CD4-positive, CD25-positive, alpha-beta regulatory T cell (primary cell): ENCODE measurements at regions not wholly inside any gene's neighbourhood (a gene's known extent, or its start where the extent isn't known, plus 50 kb on each side); places are given as distances from the start of the nearest gene placed in this dataset.

ENCODE experiments used
- ATAC-seq, 2 donors: fragments of 150-1000 bp; cut with Tn5 transposase; one replicate each; pipeline ENCODE4 v1.10.0; 2021; ENCODE audit warnings: low read depth in 2 of 2, moderate number of reproducible peaks in 2 of 2, moderate library complexity in 1 of 2
- DNase-seq, 3 donors: peaks; one replicate each; pipeline versions ENCODE4 v3.0.0 to v3.0.0-alpha.2; 2012 to 2022; ENCODE audit warnings: mixed read lengths in 1 of 3
- H3K27ac ChIP-seq: one replicate; pipeline ENCODE4 v1.7.0; 2013; ENCODE audit warnings: mild to moderate bottlenecking, low read length; ENCODE audit not compliant: insufficient read depth, poor library complexity, severe bottlenecking
- H3K27me3 ChIP-seq: one replicate; pipeline ENCODE4 v1.7.0; 2013; ENCODE audit warnings: low read length; ENCODE audit not compliant: control insufficient read depth, insufficient read depth
- H3K36me3 ChIP-seq: one replicate; pipeline ENCODE4 v1.7.0; 2013; ENCODE audit warnings: mild to moderate bottlenecking, low read length, moderate library complexity; ENCODE audit not compliant: control insufficient read depth, insufficient read depth
- H3K4me1 ChIP-seq: 2 replicates; pipeline ENCODE4 v1.7.0; 2013; ENCODE audit warnings: mild to moderate bottlenecking, low read length; ENCODE audit not compliant: insufficient read depth, control insufficient read depth, poor library complexity, severe bottlenecking
- H3K4me3 ChIP-seq: one replicate; pipeline ENCODE4 v1.7.0; 2013; ENCODE audit warnings: low read depth, mild to moderate bottlenecking, low read length, moderate library complexity
- H3K9me3 ChIP-seq, 2 experiments: 1 replicate in 1 of 2; 2 replicates in 1 of 2; pipeline ENCODE4 v1.7.0; 2013; ENCODE audit warnings: low read length in 2 of 2, mild to moderate bottlenecking in 1 of 2, moderate library complexity in 1 of 2; ENCODE audit not compliant: control insufficient read depth in 2 of 2
- H3K27ac Mint-ChIP-seq, 3 donors: one replicate each; pipeline ENCODE4 v1.8.0; 2020 to 2022; ENCODE audit warnings: mild to moderate bottlenecking in 3 of 3, mixed read lengths in 3 of 3, moderate library complexity in 2 of 3
- H3K27me3 Mint-ChIP-seq: one replicate; pipeline ENCODE4 v1.8.0; 2022; ENCODE audit warnings: mild to moderate bottlenecking, mixed read lengths
- H3K36me3 Mint-ChIP-seq: one replicate; pipeline ENCODE4 v1.8.0; 2020; ENCODE audit warnings: mixed read lengths
- H3K4me1 Mint-ChIP-seq, 4 donors: one replicate each; pipeline ENCODE4 v1.8.0; 2020 to 2022; ENCODE audit warnings: mixed read lengths in 4 of 4, mild to moderate bottlenecking in 1 of 4
- H3K4me3 Mint-ChIP-seq, 4 donors: one replicate each; pipeline ENCODE4 v1.8.0; 2020 to 2022; ENCODE audit warnings: mild to moderate bottlenecking in 4 of 4, mixed read lengths in 4 of 4, moderate library complexity in 3 of 4
- H3K9me3 Mint-ChIP-seq, 7 donors: one replicate each; pipeline ENCODE4 v1.8.0; 2020 to 2022; ENCODE audit warnings: mixed read lengths in 7 of 7, mild to moderate bottlenecking in 3 of 7, moderate library complexity in 2 of 7

GRCh38 chr13:39100996-39101738, 62.9 kb downstream of the NHLRC3 start:
- H3K36me3 Mint-ChIP-seq, result no peaks in the 10 kb centered on the region
- H3K27me3 Mint-ChIP-seq, result no peaks in the 10 kb centered on the region
- ATAC-seq, result no peak
- no peaks in the 10 kb centered on the region for H3K36me3 ChIP-seq
- H3K27ac Mint-ChIP-seq, result no peak overlapping the region
- H3K4me3 Mint-ChIP-seq, result no peak overlapping the region
- no peaks in the 10 kb centered on the region for H3K9me3 Mint-ChIP-seq
- no peaks in the 10 kb centered on the region for H3K4me1 ChIP-seq
- no peak overlapping the region for H3K27ac ChIP-seq
- no peaks in the 10 kb centered on the region for H3K9me3 ChIP-seq
- H3K4me1 Mint-ChIP-seq, result no peaks in the 10 kb centered on the region
- H3K27me3 ChIP-seq, result no peaks in the 10 kb centered on the region
- no peak overlapping the region for H3K4me3 ChIP-seq
- no peak for DNase-seq

DNA sequence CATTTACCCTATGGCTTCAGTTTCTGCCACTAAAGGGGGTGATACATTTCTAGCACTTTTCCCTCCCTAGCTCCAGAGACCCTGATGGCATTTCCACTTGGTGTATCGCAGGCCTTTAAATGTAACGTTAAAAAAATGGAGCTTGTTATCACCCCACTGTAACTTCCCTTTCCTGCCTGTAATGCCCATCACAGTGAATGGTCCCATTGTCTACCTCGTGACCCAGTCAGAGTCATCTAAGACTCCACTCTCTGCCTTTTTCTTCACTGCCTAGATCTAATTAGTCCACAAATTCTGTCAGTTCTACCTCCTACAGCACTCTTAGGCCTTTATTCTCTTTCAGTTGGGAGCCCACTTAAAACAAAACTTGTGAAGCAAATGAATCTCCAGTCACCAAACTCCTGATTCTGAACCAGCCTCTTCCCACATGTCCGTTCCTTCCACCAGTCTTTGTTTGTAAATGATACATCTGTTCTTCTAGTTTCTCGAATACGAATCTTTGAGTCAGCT, 64.8 kb downstream of the NHLRC3 start:
- peaks cover 3% of the 10 kb centered on the region for H3K27me3 ChIP-seq
- H3K4me1 ChIP-seq, result no peaks in the 10 kb centered on the region
- ATAC-seq, result no peak
- no peaks in the 10 kb centered on the region for H3K36me3 ChIP-seq
- Mint-ChIP-seq H3K36me3 (no peaks in the 10 kb centered on the region), H3K27me3 (no peaks in the 10 kb centered on the region), H3K4me1 (no peaks in the 10 kb centered on the region), H3K4me3 (no peak overlapping the region), H3K27ac (no peak overlapping the region), H3K9me3 (no peaks in the 10 kb centered on the region)
- H3K27ac ChIP-seq, result no peak overlapping the region
- no peak overlapping the region for H3K4me3 ChIP-seq
- no peaks in the 10 kb centered on the region for H3K9me3 ChIP-seq
- DNase-seq, result no peak

DNA sequence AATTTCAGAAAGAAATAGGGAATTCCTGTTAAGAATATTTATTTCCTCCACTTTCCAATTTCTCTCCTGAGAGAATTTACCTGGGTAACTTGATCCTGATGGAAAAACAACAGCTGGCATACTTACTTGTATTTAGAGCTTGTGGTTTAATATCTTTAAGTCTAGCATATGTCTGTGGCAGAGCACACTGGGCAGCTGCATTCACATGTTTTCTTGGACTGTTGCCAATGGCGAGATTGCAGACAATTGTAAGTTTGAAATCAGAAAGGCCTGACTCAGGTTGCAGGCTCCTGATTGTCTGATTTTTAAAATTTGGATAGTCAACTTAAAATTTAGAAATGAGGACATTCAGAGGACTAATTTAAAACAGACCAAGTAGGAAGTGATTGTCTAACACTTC, 66.9 kb downstream of the NHLRC3 start:
- Mint-ChIP-seq H3K27ac (no peak overlapping the region), H3K36me3 (no peaks in the 10 kb centered on the region), H3K4me1 (no peaks in the 10 kb centered on the region), H3K27me3 (no peaks in the 10 kb centered on the region), H3K4me3 (no peak overlapping the region), H3K9me3 (peaks cover 0 to 1% (median 0%) of the 10 kb centered on the region in 7 donors)
- ATAC-seq (no peak), DNase-seq (no peak)
- H3K4me1 ChIP-seq, result no peaks in the 10 kb centered on the region
- no peaks in the 10 kb centered on the region for H3K9me3 ChIP-seq
- no peak overlapping the region for H3K4me3 ChIP-seq
- peaks cover 10% of the 10 kb centered on the region for H3K27me3 ChIP-seq
- H3K27ac ChIP-seq, result no peak overlapping the region
- H3K36me3 ChIP-seq, result no peaks in the 10 kb centered on the region

DNA sequence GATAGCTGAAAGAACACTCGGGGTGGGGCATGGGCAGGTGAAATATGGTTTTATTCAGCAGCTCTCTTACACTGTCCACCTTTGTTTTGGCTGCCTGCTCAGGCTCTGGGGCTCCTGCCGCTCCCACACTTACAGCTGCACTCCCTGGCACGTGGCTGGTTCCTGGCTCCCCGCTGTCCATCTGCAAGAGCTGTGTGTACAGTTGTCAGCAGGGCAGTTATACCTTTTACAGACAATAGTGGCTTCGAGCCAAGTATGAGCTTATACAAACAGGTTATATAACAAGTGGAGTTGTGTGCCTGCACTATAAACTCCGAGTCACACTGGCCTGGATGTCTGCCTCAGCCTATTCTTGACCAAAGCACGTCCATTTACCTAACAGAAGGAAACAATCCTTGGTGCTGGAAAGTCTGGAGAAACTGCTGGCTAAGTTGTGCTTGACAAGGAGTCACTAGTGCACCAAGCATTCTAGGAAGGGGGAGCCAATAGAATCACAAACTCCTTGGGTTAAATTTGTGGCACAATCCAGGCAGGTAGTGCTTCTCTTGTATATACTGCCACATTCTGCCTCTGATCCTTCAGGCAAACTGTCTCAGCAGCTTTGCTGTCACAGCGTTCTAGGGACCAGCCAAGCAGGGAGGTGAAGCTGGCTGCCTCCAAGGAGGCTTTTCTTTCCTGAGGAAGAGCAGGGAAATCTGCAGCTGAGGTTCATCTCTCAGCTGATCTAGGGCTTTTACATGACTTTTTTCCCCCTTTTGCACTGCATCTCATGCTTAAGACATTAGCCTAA, 68.2 kb downstream of the NHLRC3 start:
- H3K4me3 ChIP-seq, result no peak overlapping the region
- Mint-ChIP-seq H3K36me3 (no peaks in the 10 kb centered on the region), H3K27me3 (no peaks in the 10 kb centered on the region), H3K27ac (no peak overlapping the region), H3K9me3 (peaks cover 0 to 4% (median 0%) of the 10 kb centered on the region in 7 donors), H3K4me1 (no peaks in the 10 kb centered on the region), H3K4me3 (no peak overlapping the region)
- H3K36me3 ChIP-seq, result no peaks in the 10 kb centered on the region
- H3K27me3 ChIP-seq, result peaks cover 10% of the 10 kb centered on the region
- DNase-seq, result no peak
- no peaks in the 10 kb centered on the region for H3K4me1 ChIP-seq
- ATAC-seq, result no peak
- no peak overlapping the region for H3K27ac ChIP-seq
- H3K9me3 ChIP-seq, result no peaks in the 10 kb centered on the region

- no peaks in the 10 kb centered on the region for H3K27me3 Mint-ChIP-seq
- H3K27ac Mint-ChIP-seq, result no peak overlapping the region
- ATAC-seq (no peak), DNase-seq (no peak)
- Histone ChIP-seq H3K27ac (no peak overlapping the region), H3K4me3 (no peak overlapping the region), H3K36me3 (no peaks in the 10 kb centered on the region), H3K27me3 (peaks cover 10% of the 10 kb centered on the region), H3K9me3 (no peaks in the 10 kb centered on the region), H3K4me1 (no peaks in the 10 kb centered on the region)
- no peaks in the 10 kb centered on the region for H3K36me3 Mint-ChIP-seq
- no peak overlapping the region for H3K4me3 Mint-ChIP-seq
- H3K9me3 Mint-ChIP-seq, result peaks cover 0 to 4% (median 0%) of the 10 kb centered on the region in 7 donors
- H3K4me1 Mint-ChIP-seq, result no peaks in the 10 kb centered on the region
These were observed 69.3 kb downstream of the NHLRC3 start for GRCh38 chr13:39107561-39107960.

GRCh38 chr13:39108783-39109182, 70.5 kb downstream of the NHLRC3 start:
- Mint-ChIP-seq H3K27me3 (no peaks in the 10 kb centered on the region), H3K27ac (no peak overlapping the region), H3K9me3 (peaks cover 0 to 4% (median 0%) of the 10 kb centered on the region in 7 donors), H3K36me3 (no peaks in the 10 kb centered on the region), H3K4me3 (no peak overlapping the region), H3K4me1 (no peaks in the 10 kb centered on the region)
- H3K27me3 ChIP-seq, result peaks cover 10% of the 10 kb centered on the region
- no peak overlapping the region for H3K27ac ChIP-seq
- H3K9me3 ChIP-seq, result no peaks in the 10 kb centered on the region
- H3K4me3 ChIP-seq, result no peak overlapping the region
- no peaks in the 10 kb centered on the region for H3K4me1 ChIP-seq
- DNase-seq (no peak), ATAC-seq (no peak)
- H3K36me3 ChIP-seq, result no peaks in the 10 kb centered on the region

DNA sequence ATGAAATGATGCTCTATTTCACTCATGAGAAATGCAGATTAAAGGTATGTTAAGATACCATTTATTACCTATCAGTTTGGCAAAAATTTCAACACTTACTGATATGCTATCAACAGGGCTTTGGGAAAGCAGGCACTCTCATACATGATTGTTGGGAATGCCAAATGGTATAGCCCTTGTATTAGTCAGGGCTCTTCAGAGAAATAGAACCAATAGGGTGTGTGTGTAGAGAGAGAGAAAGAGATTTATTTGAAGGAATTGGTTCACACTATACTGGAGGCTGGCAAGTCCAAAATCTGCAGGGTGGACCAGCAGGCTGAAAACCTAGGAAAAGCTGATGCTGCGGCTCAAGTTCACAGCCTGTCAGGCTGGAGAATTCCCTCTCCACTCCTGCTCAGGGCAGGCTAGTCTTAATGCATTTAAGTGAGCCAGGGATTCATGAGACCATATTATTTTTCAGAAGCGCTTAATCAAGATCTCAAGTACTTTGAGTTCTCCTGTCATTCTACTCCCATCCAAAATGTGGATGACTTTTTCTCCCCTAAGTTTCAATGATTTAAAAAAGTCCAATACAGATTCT, 72.4 kb downstream of the NHLRC3 start:
- H3K27ac Mint-ChIP-seq, result no peak overlapping the region

More for the DNA sequence above, 72.4 kb downstream of the NHLRC3 start:
- H3K4me3 Mint-ChIP-seq, result no peak overlapping the region
- DNase-seq (no peak), ATAC-seq (no peak)
- peaks cover 0 to 6% (median 2%) of the 10 kb centered on the region in 7 donors for H3K9me3 Mint-ChIP-seq
- no peaks in the 10 kb centered on the region for H3K9me3 ChIP-seq
- H3K36me3 ChIP-seq, result no peaks in the 10 kb centered on the region
- no peak overlapping the region for H3K4me3 ChIP-seq
- no peaks in the 10 kb centered on the region for H3K4me1 Mint-ChIP-seq
- H3K27me3 Mint-ChIP-seq, result peaks cover 2% of the 10 kb centered on the region
- no peak overlapping the region for H3K27ac ChIP-seq
- no peaks in the 10 kb centered on the region for H3K36me3 Mint-ChIP-seq
- no peaks in the 10 kb centered on the region for H3K4me1 ChIP-seq
- H3K27me3 ChIP-seq, result peaks cover 10% of the 10 kb centered on the region
